ENCODE measurements at regions not wholly inside any gene's neighbourhood (a gene's known extent, or its start where the extent isn't known, plus 50 kb on each side); places are given as distances from the start of the nearest gene placed in this dataset.

- H3K27me3 ChIP-seq, result no peaks in the 10 kb centered on the region
- no peaks in the 10 kb centered on the region for H3K4me1 ChIP-seq
- H3K36me3 ChIP-seq, result no peaks in the 10 kb centered on the region
- no peak overlapping the region for H3K4me3 ChIP-seq
- intact Hi-C loops (cut with DNase I; ENCODE audit: low total_unique reads), result no loop called here
- peaks cover 0 to 2% (median 0%) of the 10 kb centered on the region in 3 donors for H3K9me3 ChIP-seq
- no peak for TF ChIP-seq CTCF (IDR thresholded peaks at IDR 0.05)
- H3K27ac ChIP-seq, result no peak overlapping the region
- no peak for DNase-seq
Observed at GRCh38 chr15:100808691-100809090, 70.9 kb upstream of the ALDH1A3 start.

GRCh38 chr15:100809151-100809550 is 70.5 kb upstream of the ALDH1A3 start:
- intact Hi-C loops (cut with DNase I; ENCODE audit: low total_unique reads), result no loop called here

GRCh38 chr15:100809587-100809986 is 70.0 kb upstream of the ALDH1A3 start:
- H3K27me3 ChIP-seq, result no peaks in the 10 kb centered on the region
- DNase-seq, result no peak
- peaks cover 0 to 2% (median 0%) of the 10 kb centered on the region in 3 donors for H3K9me3 ChIP-seq
- TF ChIP-seq CTCF (IDR thresholded peaks at IDR 0.05), result no peak
- H3K36me3 ChIP-seq, result no peaks in the 10 kb centered on the region
- H3K4me1 ChIP-seq, result no peaks in the 10 kb centered on the region
- intact Hi-C loops (cut with DNase I; ENCODE audit: low total_unique reads), result no loop called here
- H3K27ac ChIP-seq, result no peak overlapping the region
- no peak overlapping the region for H3K4me3 ChIP-seq

More at GRCh38 chr15:100809151-100809550, 70.5 kb upstream of the ALDH1A3 start:
- DNase-seq, result no peak
- TF ChIP-seq CTCF (IDR thresholded peaks at IDR 0.05), result no peak
- H3K4me1 ChIP-seq, result no peaks in the 10 kb centered on the region
- no peak overlapping the region for H3K4me3 ChIP-seq
- no peaks in the 10 kb centered on the region for H3K36me3 ChIP-seq
- H3K9me3 ChIP-seq, result peaks cover 0 to 2% (median 0%) of the 10 kb centered on the region in 3 donors
- no peaks in the 10 kb centered on the region for H3K27me3 ChIP-seq
- no peak overlapping the region for H3K27ac ChIP-seq

- no peaks in the 10 kb centered on the region for H3K4me1 ChIP-seq
- no peaks in the 10 kb centered on the region for H3K27me3 ChIP-seq
- intact Hi-C loops (cut with DNase I; ENCODE audit: low total_unique reads), result no loop called here
- no peak for TF ChIP-seq CTCF (IDR thresholded peaks at IDR 0.05)
- no peak overlapping the region for H3K27ac ChIP-seq
- H3K4me3 ChIP-seq, result no peak overlapping the region
- H3K9me3 ChIP-seq, result peaks cover 0 to 2% (median 0%) of the 10 kb centered on the region in 3 donors
- H3K36me3 ChIP-seq, result no peaks in the 10 kb centered on the region
- DNase-seq, result no peak
Observed at GRCh38 chr15:100810229-100810628, 69.4 kb upstream of the ALDH1A3 start.

- Histone ChIP-seq H3K4me1 (no peaks in the 10 kb centered on the region), H3K27ac (no peak overlapping the region), H3K36me3 (no peaks in the 10 kb centered on the region), H3K27me3 (no peaks in the 10 kb centered on the region), H3K9me3 (peaks cover 0 to 7% (median 3%) of the 10 kb centered on the region in 3 donors), H3K4me3 (no peak overlapping the region)
- intact Hi-C loops (cut with DNase I; ENCODE audit: low total_unique reads), result no loop called here
- no peak for DNase-seq
- no peak for TF ChIP-seq CTCF (IDR thresholded peaks at IDR 0.05)
Observed at GRCh38 chr15:100810831-100811230, 68.8 kb upstream of the ALDH1A3 start.

- H3K36me3 ChIP-seq, result no peaks in the 10 kb centered on the region
- H3K27ac ChIP-seq, result no peak overlapping the region
- H3K27me3 ChIP-seq, result no peaks in the 10 kb centered on the region
- H3K4me3 ChIP-seq, result no peak overlapping the region
- no peak for TF ChIP-seq CTCF (IDR thresholded peaks at IDR 0.05)
- peaks cover 0 to 14% (median 10%) of the 10 kb centered on the region in 3 donors for H3K9me3 ChIP-seq
- H3K4me1 ChIP-seq, result no peaks in the 10 kb centered on the region
- intact Hi-C loops (cut with DNase I; ENCODE audit: low total_unique reads), result no loop called here
- DNase-seq, result no peak
Observed at GRCh38 chr15:100812802-100813201, 66.8 kb upstream of the ALDH1A3 start.
